Gastroesophageal sphincter (tissue), 4 donors: ENCODE measurements at regions not wholly inside any gene's neighbourhood (a gene's known extent, or its start where the extent isn't known, plus 50 kb on each side); places are given as distances from the start of the nearest gene placed in this dataset.

ENCODE experiments used
- ATAC-seq: fragments of 150-250 bp; one replicate; pipeline ENCODE4 v1.9.1; 2016; ENCODE audit warnings: mild to moderate bottlenecking, moderate library complexity
- H3K27ac ChIP-seq, 4 donors: fragments of 200-600 bp; sonication (generic) in 3 of 4; 1 replicate in 3 of 4; 2 replicates in 1 of 4; pipeline ENCODE4 v1.5.1; 2016 to 2019
- H3K27me3 ChIP-seq: fragments of 200-600 bp; sonication (generic); one replicate; pipeline ENCODE4 v1.5.1; 2019
- H3K36me3 ChIP-seq, 2 donors: fragments of 200-600 bp; sonication (generic); one replicate each; pipeline ENCODE4 v1.5.1; 2019; ENCODE audit warnings: control low read depth in 1 of 2
- H3K4me1 ChIP-seq, 3 donors: fragments of 200-600 bp; sonication (generic); 1 replicate in 2 of 3; 2 replicates in 1 of 3; pipeline ENCODE4 v1.5.1; 2016 to 2019; ENCODE audit warnings: control low read depth in 2 of 3
- H3K4me3 ChIP-seq, 2 donors: fragments of 200-600 bp; sonication (generic); one replicate each; pipeline ENCODE4 v1.5.1; 2019; ENCODE audit warnings: mild to moderate bottlenecking in 1 of 2, moderate library complexity in 1 of 2
- H3K9me3 ChIP-seq, 3 donors: fragments of 200-600 bp; sonication (generic); one replicate each; pipeline ENCODE4 v1.5.1; 2017 to 2019; ENCODE audit warnings: control low read depth in 2 of 3
- CTCF ChIP-seq, 4 experiments: fragments of 200-600 bp in 2 of 4; fragments of 450-650 bp in 2 of 4; sonication (generic) in 1 of 4; IDR thresholded peaks; one replicate each; pipeline ENCODE4 v1.5.1; 2017 to 2019; ENCODE audit warnings: antibody characterized with exemption in 4 of 4, mild to moderate bottlenecking in 2 of 4, moderate library complexity in 2 of 4
- EP300 ChIP-seq: sonication (generic); formaldehyde crosslinking; IDR thresholded peaks from one replicate; pipeline ENCODE4 v1.6.1; 2017; ENCODE audit warnings: antibody characterized with exemption, mild to moderate bottlenecking
- POLR2A ChIP-seq, 2 donors: fragments of 450-650 bp; IDR thresholded peaks; one replicate each; pipeline ENCODE4 v1.6.1; 2017; ENCODE audit warnings: antibody characterized with exemption in 2 of 2, mild to moderate bottlenecking in 2 of 2, moderate library complexity in 1 of 2
- POLR2AphosphoS5 ChIP-seq: sonication (generic); formaldehyde crosslinking; IDR thresholded peaks from one replicate; pipeline ENCODE4 v1.6.1; 2017; ENCODE audit warnings: antibody characterized with exemption
- WGBS, 2 donors: methylation state at CpG; one replicate each; pipeline ENCODE4 v1.1.5; 2018; ENCODE audit warnings: low coverage in 1 of 2; 5-methylcytosine and 5-hydroxymethylcytosine counted together

GRCh38 chr14:87810711-87811110 lies 182.3 kb downstream of the GALC start:
- Histone ChIP-seq H3K4me1 (no peaks in the 10 kb centered on the region), H3K27me3 (no peaks in the 10 kb centered on the region), H3K36me3 (no peaks in the 10 kb centered on the region), H3K9me3 (no peaks in the 10 kb centered on the region), H3K27ac (no peak overlapping the region), H3K4me3 (no peak overlapping the region)
- 86 to 89% methylated on average over 4 to 6 of the region's 6 CpGs for WGBS, 2 donors
- ATAC-seq = no peak
- TF ChIP-seq CTCF (IDR thresholded peaks at IDR 0.05) = no peak

- H3K27ac ChIP-seq = no peak overlapping the region
- H3K27me3 ChIP-seq = no peaks in the 10 kb centered on the region
- no peak for TF ChIP-seq POLR2AphosphoS5
- TF ChIP-seq EP300 = no peak
- no peak for TF ChIP-seq CTCF (IDR thresholded peaks at IDR 0.05)
- no peak for TF ChIP-seq POLR2A (IDR thresholded peaks at IDR 0.05)
- H3K36me3 ChIP-seq = no peaks in the 10 kb centered on the region
- no peak overlapping the region for H3K4me3 ChIP-seq
- no peaks in the 10 kb centered on the region for H3K4me1 ChIP-seq
- ATAC-seq = no peak
- 93 to 94% methylated on average over 4 to 5 of the region's 5 CpGs for WGBS, 2 donors
- no peaks in the 10 kb centered on the region for H3K9me3 ChIP-seq
Measured at GRCh38 chr14:87809261-87809660, 183.7 kb downstream of the GALC start.

- Histone ChIP-seq H3K27ac (no peak overlapping the region), H3K9me3 (no peaks in the 10 kb centered on the region), H3K36me3 (no peaks in the 10 kb centered on the region), H3K4me1 (no peaks in the 10 kb centered on the region), H3K27me3 (no peaks in the 10 kb centered on the region), H3K4me3 (no peak overlapping the region)
- no peak for ATAC-seq
- 6 to 13% methylated on average over 4 of the region's 4 CpGs for WGBS, 2 donors
- TF ChIP-seq CTCF (IDR thresholded peaks at IDR 0.05) (peak in 3 of 4 experiments; percentile 5 to 60 (median 24)), POLR2A (IDR thresholded peaks at IDR 0.05) (no peak), EP300 (no peak), POLR2AphosphoS5 (no peak)
Measured at GRCh38 chr14:87805315-87805723, 187.7 kb downstream of the GALC start.

- H3K4me1 ChIP-seq = no peaks in the 10 kb centered on the region
- H3K27ac ChIP-seq = no peak overlapping the region
- H3K9me3 ChIP-seq = no peaks in the 10 kb centered on the region
- no peak overlapping the region for H3K4me3 ChIP-seq
- no peak for TF ChIP-seq POLR2AphosphoS5
- no peak for TF ChIP-seq EP300
- TF ChIP-seq POLR2A (IDR thresholded peaks at IDR 0.05) = no peak
- TF ChIP-seq CTCF (IDR thresholded peaks at IDR 0.05) = no peak
- ATAC-seq = no peak
- H3K36me3 ChIP-seq = no peaks in the 10 kb centered on the region
- no peaks in the 10 kb centered on the region for H3K27me3 ChIP-seq
Measured at GRCh38 chr14:87800216-87800615, 192.8 kb downstream of the GALC start.

DNA sequence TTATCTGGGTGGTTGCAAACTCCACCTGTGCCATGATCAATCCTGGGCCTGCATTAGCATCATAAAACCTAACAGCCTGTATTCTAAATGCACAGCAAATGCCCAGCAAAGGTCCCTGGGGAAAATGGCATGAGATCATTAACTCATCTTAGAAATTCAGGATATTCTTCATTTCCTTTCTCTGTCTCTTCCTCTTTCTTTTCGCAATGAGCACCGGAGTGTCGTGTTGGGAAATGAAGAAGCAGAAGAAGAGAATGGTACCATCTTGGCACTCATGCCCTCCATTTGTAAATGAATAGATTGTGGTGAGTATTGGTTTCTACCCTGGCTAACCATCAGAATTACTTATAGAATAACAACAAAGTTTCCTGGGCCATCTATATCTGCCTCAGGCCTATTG lies 193.6 kb downstream of the GALC start:
- H3K27ac ChIP-seq = no peak overlapping the region
- no peaks in the 10 kb centered on the region for H3K9me3 ChIP-seq
- 86 to 93% methylated on average over 3 of the region's 3 CpGs for WGBS, 2 donors
- no peaks in the 10 kb centered on the region for H3K36me3 ChIP-seq
- TF ChIP-seq EP300 = no peak
- no peak for TF ChIP-seq POLR2A (IDR thresholded peaks at IDR 0.05)
- no peak for TF ChIP-seq CTCF (IDR thresholded peaks at IDR 0.05)
- no peak for TF ChIP-seq POLR2AphosphoS5
- ATAC-seq = no peak
- no peaks in the 10 kb centered on the region for H3K4me1 ChIP-seq
- no peak overlapping the region for H3K4me3 ChIP-seq
- no peaks in the 10 kb centered on the region for H3K27me3 ChIP-seq
